Left lung (tissue), 4 donors: ENCODE measurements at regions not wholly inside any gene's neighbourhood (a gene's known extent, or its start where the extent isn't known, plus 50 kb on each side); places are given as distances from the start of the nearest gene placed in this dataset.

Source experiments
- ATAC-seq: fragments of 200-7000 bp; cut with Tn5 transposase; one replicate; pipeline ENCODE4 v1.9.1; 2020; ENCODE audit warnings: moderate library complexity
- DNase-seq, 4 donors: peaks; one replicate each; pipeline ENCODE4 v3.0.0-alpha.2; 2013 to 2020
- H3K27ac ChIP-seq, 2 donors: fragments of 200-600 bp; sonication (generic) in 1 of 2; one replicate each; pipeline versions ENCODE4 v1.5.0 to v1.8.0; 2020 to 2021
- H3K27me3 ChIP-seq, 2 donors: fragments of 200-600 bp; sonication (generic) in 1 of 2; one replicate each; pipeline versions ENCODE4 v1.5.0 to v1.8.0; 2020 to 2021
- H3K36me3 ChIP-seq, 2 donors: fragments of 200-600 bp; sonication (generic) in 1 of 2; one replicate each; pipeline versions ENCODE4 v1.5.0 to v1.8.0; 2020 to 2021
- H3K4me1 ChIP-seq, 2 donors: fragments of 200-600 bp; one replicate each; pipeline ENCODE4 v1.8.0; 2021
- H3K4me3 ChIP-seq, 2 donors: fragments of 200-600 bp; sonication (generic) in 1 of 2; one replicate each; pipeline versions ENCODE4 v1.5.0 to v1.8.0; 2020 to 2021; ENCODE audit warnings: mild to moderate bottlenecking in 1 of 2
- H3K9me3 ChIP-seq, 2 donors: fragments of 200-600 bp; sonication (generic) in 1 of 2; one replicate each; pipeline versions ENCODE4 v1.5.0 to v1.8.0; 2020 to 2021
- intact Hi-C, 2 donors: fragments of 100-400 bp; cut with DNase I; formaldehyde crosslinking; loops; one replicate each; pipeline versions ENCODE4 v1.11.2 to v1.14.2; 2022
- TF ChIP-seq, protein P1 (sequence below), 2 donors: fragments of 200-600 bp; sonication (generic) in 1 of 2; IDR thresholded peaks; one replicate each; pipeline versions ENCODE4 v1.5.0 to v1.8.0; 2021; ENCODE audit warnings: antibody characterized with exemption in 2 of 2
- donor health status: DM: no; HTN: yes; CAD: no.
- donor health status: DM: no; HTN: no; CAD: no.

DNA sequence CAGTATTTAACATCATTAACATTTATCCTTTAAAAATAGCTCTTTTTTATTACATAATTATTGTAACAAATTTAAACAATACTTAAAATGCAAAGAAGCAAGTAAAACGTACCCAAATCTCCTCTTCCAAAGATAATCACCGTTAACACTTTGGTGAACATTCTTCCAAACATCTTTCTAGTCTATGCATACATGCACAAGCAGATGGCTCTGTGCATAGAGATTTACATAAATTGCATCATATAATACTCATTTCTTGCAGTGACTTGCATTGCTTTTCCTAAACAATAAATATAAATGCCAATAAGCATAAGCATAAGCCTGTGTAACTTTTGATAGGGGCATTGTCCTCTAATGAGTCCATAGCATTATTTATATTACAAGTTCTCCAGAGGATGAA, 89.4 kb upstream of the PALS2 start:
- H3K4me3 ChIP-seq, result no peak overlapping the region
- no peaks in the 10 kb centered on the region for H3K9me3 ChIP-seq
- no peaks in the 10 kb centered on the region for H3K4me1 ChIP-seq
- ATAC-seq (no peak), DNase-seq (no peak)
- H3K27me3 ChIP-seq, result no peaks in the 10 kb centered on the region
- H3K27ac ChIP-seq, result no peak overlapping the region
- H3K36me3 ChIP-seq, result no peaks in the 10 kb centered on the region
- TF ChIP-seq, protein P1, sequence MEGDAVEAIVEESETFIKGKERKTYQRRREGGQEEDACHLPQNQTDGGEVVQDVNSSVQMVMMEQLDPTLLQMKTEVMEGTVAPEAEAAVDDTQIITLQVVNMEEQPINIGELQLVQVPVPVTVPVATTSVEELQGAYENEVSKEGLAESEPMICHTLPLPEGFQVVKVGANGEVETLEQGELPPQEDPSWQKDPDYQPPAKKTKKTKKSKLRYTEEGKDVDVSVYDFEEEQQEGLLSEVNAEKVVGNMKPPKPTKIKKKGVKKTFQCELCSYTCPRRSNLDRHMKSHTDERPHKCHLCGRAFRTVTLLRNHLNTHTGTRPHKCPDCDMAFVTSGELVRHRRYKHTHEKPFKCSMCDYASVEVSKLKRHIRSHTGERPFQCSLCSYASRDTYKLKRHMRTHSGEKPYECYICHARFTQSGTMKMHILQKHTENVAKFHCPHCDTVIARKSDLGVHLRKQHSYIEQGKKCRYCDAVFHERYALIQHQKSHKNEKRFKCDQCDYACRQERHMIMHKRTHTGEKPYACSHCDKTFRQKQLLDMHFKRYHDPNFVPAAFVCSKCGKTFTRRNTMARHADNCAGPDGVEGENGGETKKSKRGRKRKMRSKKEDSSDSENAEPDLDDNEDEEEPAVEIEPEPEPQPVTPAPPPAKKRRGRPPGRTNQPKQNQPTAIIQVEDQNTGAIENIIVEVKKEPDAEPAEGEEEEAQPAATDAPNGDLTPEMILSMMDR (IDR thresholded peaks at IDR 0.05), result no peak
- intact Hi-C loops, result no loop called here

DNA sequence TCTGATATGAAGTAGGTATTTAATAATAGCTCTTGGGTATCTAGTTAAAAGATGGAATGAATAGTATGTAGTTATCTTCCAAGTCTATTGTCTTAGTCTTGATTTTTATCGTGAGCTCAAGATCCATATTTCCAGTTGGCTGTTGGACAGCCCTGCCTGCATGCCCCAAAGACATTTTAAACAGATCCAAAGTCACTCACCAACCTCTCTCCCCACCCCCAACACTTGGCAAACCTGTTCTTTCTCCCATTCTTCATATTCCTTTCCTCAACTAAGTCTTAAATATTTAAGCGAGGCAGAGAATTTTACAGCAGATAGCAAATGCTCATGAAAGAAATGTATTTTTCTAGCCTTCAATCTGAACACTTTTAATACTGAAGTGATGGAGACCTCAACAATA, 80.7 kb upstream of the PALS2 start:
- no peak overlapping the region for H3K4me3 ChIP-seq
- DNase-seq, result no peak
- ATAC-seq, result no peak
- TF ChIP-seq, protein P1 (IDR thresholded peaks at IDR 0.05), result no peak
- H3K9me3 ChIP-seq, result peaks cover 0 to 3% of the 10 kb centered on the region in 2 donors
- no peak overlapping the region for H3K27ac ChIP-seq
- H3K4me1 ChIP-seq, result no peaks in the 10 kb centered on the region
- no peaks in the 10 kb centered on the region for H3K27me3 ChIP-seq
- H3K36me3 ChIP-seq, result no peaks in the 10 kb centered on the region
- intact Hi-C loops, result no loop called here

DNA sequence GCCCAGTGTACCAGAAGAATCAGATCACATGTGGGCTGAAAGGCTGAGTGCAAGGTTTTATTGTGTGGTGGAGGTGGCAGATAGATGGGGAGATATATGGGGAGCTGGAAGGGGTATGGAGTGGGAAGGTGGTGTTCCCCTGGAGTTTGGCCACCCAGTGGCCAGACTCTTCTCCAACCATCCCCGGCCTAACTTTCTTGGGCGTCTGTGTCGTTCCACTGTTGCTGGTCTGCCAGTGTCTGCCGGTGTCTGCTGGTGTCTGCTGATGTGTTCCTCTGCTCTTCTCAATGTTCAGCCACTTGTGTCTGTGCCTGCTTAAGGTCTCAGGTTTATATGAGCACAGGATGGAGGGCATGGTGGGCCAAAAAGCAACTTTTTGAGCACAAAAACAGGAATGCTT, 78.4 kb upstream of the PALS2 start:
- Histone ChIP-seq H3K9me3 (peaks cover 0 to 3% of the 10 kb centered on the region in 2 donors), H3K4me1 (no peaks in the 10 kb centered on the region), H3K36me3 (no peaks in the 10 kb centered on the region), H3K27me3 (no peaks in the 10 kb centered on the region), H3K27ac (no peak overlapping the region), H3K4me3 (no peak overlapping the region)
- intact Hi-C loops, result no loop called here
- DNase-seq, result no peak
- ATAC-seq, result no peak
- TF ChIP-seq, protein P1 (IDR thresholded peaks at IDR 0.05), result no peak

DNA sequence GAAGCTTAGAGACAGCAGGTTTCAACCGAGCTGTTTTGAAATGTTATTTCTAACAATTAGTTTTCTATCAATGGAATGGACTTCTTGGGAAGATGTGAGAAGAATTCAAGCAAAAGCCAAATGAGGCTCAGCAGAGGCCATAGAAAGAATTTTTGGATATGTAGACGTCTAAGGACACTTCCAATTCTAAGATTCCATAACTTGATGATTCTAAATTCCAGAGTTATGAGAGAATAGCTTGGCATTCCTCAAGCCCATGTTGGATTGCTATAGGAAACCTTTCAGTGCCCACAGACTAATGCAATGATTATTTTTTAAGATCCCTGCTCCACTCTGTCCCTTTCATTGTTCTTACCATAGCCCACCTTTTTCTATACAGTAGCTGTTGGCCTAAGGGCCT, 77.2 kb upstream of the PALS2 start:
- H3K4me3 ChIP-seq, result no peak overlapping the region
- TF ChIP-seq, protein P1 (IDR thresholded peaks at IDR 0.05), result no peak
- DNase-seq (no peak), ATAC-seq (no peak)
- H3K36me3 ChIP-seq, result no peaks in the 10 kb centered on the region
- no peaks in the 10 kb centered on the region for H3K4me1 ChIP-seq
- no peaks in the 10 kb centered on the region for H3K27me3 ChIP-seq
- peaks cover 0 to 3% of the 10 kb centered on the region in 2 donors for H3K9me3 ChIP-seq
- intact Hi-C loops, result no loop called here
- H3K27ac ChIP-seq, result no peak overlapping the region

DNA sequence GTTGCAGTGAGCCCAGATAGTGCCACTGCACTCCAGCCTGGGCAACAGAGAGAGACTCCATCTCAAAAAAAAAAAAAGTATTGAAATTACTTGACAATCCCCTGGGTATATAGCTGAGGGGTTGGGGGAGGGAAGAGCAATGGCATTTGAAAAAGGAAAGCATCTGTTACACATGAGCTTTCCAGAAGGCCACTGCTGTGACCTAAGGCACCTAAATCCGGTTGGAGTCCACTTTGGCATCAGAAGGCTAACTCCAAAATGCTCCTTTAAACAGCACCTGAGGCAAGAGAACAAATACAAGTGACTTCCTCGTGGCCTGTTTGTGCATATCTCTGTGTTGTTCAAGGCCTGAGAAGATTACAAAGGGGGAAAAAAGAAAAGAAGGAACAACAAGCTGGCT, 74.8 kb upstream of the PALS2 start:
- intact Hi-C loops, result no loop called here

More for the DNA sequence above, 74.8 kb upstream of the PALS2 start:
- Histone ChIP-seq H3K27ac (no peak overlapping the region), H3K36me3 (no peaks in the 10 kb centered on the region), H3K4me1 (no peaks in the 10 kb centered on the region), H3K27me3 (no peaks in the 10 kb centered on the region), H3K4me3 (no peak overlapping the region), H3K9me3 (peaks cover 0 to 3% of the 10 kb centered on the region in 2 donors)
- TF ChIP-seq, protein P1 (IDR thresholded peaks at IDR 0.05), result no peak
- ATAC-seq, result no peak
- no peak for DNase-seq
